Left renal cortex interstitium (tissue), 4 donors: ENCODE measurements at regions not wholly inside any gene's neighbourhood (a gene's known extent, or its start where the extent isn't known, plus 50 kb on each side); places are given as distances from the start of the nearest gene placed in this dataset.
A peak's percentile ranks its signal among the peaks of the same experiment; 100 is the strongest.
"Not testable (repeated sequence)": the region's sequence is repeated elsewhere in the genome, so short reads cannot be mapped to it uniquely, and the experiment has no call there.

Source experiments
- DNase-seq, 4 donors: peaks; one replicate each; pipeline ENCODE4 v3.0.0-alpha.2; 2013; ENCODE audit warnings: low read depth in 4 of 4, low spot score in 2 of 4, missing footprints in 1 of 4

- DNase-seq, result no peak
Observed at GRCh38 chr4:158122501-158122900, 50.3 kb downstream of the GASK1B start.

DNA sequence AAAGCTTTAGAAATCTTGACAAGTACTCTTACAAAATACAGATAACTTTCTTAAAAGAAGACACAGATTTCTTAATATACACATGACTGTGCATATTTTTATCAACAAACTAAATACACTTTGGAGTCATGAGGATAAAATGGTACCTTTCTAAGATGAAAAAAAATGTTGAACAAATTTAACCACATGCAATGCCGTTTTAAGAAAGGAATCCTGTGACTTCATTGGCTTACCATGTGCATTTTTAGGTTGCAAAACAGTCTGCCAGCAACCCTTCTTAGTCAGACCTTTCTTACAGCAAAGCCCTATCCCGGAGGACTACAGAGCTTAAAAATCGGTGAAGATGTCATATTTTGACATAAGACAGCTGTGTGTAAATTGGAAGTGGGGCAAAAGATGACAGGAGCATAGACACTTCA is 51.7 kb downstream of the GASK1B start:
- peak in 2 of 4 donors; percentile 32 to 45 for DNase-seq

- peak in 3 of 4 donors; percentile 55 to 57 (median 55) for DNase-seq
Observed at GRCh38 chr4:158120645-158121151, 52.1 kb downstream of the GASK1B start.

- DNase-seq, result no peak
Observed at GRCh38 chr4:158112611-158113010, 60.2 kb downstream of the GASK1B start.

- no peak for DNase-seq
Observed at GRCh38 chr4:158111241-158111640, 61.6 kb downstream of the GASK1B start.

- no peak for DNase-seq
Observed at GRCh38 chr4:158102904-158103303, 69.9 kb downstream of the GASK1B start.

DNA sequence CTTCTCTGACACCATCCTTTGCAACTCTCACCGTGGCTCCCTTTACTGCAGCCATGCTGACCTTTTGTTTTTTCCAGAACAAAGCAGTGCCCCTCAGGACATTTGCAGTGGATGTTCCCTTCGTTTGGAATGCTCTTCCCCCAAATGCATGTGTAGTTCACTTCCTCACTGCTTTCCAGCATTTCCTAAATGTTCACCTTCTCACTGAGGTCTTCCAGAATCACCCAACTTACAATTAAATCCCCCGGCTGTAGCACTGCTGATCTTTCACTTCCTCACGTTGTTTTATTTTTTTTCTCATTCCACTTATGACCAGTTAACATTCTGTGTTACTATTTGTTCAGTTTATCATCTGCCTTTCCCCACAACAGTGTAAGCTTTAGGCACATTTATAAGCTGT is 73.1 kb downstream of the GASK1B start:
- no peak for DNase-seq

- no peak for DNase-seq
Observed at GRCh38 chr4:158098802-158099201, 74.0 kb downstream of the GASK1B start.

DNA sequence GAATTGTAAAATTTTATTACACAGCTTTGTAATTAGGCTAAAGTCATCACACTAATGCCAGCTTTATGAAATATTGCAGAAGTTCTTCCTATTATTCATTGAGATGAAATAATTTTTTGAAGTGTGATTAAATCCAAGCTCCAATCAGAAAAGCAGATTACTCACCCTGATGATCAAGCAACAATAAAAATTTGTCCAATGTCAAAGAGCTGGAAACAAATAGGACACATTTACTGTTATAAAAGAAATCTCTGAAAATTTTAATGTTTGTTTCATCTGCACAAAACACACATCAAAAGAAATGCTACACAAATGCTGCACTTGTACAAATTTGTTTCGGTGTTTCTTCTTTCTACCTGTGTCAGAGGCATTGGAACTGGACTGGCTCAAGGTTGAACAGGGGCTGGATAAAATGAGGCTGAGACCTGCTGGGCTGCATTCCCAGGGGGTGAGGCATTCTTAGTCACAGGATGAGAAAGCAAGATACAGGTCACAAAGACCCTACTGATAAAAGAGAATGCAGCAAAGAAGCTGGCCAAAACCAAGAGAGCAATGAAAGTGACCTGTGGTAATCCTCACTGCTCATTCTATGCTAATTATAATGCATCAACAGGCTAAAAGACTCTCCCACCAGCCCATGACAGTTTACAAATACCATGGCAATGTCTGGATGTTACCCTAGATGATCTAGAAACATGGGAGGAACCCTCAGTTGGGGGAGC is 78.3 kb downstream of the GASK1B start:
- no peak for DNase-seq

DNA sequence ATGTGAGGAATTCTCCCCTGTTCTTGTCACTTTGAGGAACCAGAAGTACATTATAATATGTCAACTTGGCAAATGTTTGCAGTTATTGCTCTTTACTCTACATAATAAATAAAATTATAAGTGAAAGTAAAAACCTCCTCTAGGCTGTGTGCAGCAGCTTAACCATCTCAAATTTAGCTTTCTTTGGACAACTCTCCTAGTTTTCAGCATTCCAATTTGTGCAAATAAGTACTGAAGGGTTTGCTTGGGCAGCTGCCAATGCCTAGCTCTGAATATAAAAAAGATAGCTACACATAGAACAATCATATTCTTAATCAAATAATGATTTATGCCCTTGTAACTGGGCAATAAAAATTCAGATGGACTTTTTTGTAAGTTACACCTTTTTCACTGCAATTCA is 82.5 kb downstream of the GASK1B start:
- DNase-seq, result peak in 3 of 4 donors; percentile 15 to 46 (median 28)

GRCh38 chr4:158089897-158090296 is 82.9 kb downstream of the GASK1B start:
- DNase-seq, result not testable (repeated sequence)

- DNase-seq, result no peak
Observed at GRCh38 chr4:158080354-158080753, 92.5 kb downstream of the GASK1B start.

DNA sequence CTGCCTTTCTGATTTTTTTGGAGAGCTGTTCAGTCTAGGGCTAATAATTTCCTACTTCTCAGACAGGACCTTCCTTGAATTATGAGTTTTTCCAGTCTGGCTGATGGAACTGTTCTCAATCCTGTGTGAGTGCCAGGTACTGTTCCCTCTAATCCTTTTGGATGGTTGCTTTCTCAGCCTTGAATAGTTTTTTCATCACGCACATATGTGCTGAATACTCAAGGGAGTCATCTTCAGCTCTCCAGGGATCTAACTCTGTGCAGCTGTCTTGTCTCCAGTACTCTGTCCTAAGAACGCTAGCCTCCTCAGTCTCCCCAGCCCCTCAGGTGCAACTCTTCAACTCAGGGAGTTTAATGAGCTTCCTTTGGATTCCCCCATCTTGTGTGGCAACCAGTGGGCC is 93.2 kb downstream of the GASK1B start:
- DNase-seq, result peak in 1 of 4 donors; percentile 9

- no peak for DNase-seq
Observed at GRCh38 chr4:158077835-158078234, 95.0 kb downstream of the GASK1B start.

DNA sequence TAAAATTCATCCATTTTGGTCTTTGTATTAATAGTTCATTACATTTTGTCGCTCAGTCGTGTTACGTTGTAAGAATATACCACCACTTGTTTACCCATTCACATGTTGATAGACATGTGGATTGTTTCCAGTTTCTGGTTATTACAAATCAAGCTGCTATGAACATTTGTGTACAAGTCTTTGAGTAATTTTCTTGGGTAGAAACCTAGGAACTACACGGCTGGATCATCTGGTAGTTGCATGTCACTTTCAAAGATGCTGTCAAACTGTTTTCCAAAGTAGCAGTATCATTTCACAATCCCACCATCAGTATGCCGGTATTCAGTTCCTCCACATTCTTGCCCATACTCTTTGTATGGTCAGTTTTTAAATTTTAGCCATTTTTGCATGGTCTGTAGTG is 98.0 kb downstream of the GASK1B start:
- no peak for DNase-seq

DNA sequence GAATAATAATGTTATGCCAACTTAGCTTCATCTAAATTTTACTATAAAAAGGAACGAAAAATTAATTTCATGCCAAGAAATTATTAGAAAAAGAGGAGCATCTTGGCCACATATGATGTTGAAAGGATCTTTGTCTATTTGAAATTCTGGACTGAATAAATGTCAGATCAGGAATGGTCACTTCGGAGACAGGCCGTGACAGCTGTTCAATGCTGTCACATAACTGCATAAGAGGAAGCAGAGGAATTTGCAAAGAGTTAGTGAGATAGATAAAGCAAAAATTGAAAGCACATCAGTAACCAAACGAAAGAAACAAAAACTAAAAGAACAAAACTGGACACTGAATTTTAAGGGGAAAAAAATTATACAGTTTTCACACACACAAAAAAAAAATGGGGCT is 100.9 kb downstream of the GASK1B start:
- DNase-seq, result no peak

- DNase-seq, result no peak
Observed at GRCh38 chr4:158068068-158068467, 104.8 kb downstream of the GASK1B start.

GRCh38 chr4:158067646-158068045 is 105.2 kb downstream of the GASK1B start:
- DNase-seq, result no peak

- DNase-seq, result no peak
Observed at GRCh38 chr4:158065603-158066002, 107.2 kb downstream of the GASK1B start.

GRCh38 chr4:158065176-158065575 is 107.6 kb downstream of the GASK1B start:
- DNase-seq, result no peak

- DNase-seq, result no peak
Observed at GRCh38 chr4:158056689-158057245, 116.1 kb downstream of the GASK1B start.

DNA sequence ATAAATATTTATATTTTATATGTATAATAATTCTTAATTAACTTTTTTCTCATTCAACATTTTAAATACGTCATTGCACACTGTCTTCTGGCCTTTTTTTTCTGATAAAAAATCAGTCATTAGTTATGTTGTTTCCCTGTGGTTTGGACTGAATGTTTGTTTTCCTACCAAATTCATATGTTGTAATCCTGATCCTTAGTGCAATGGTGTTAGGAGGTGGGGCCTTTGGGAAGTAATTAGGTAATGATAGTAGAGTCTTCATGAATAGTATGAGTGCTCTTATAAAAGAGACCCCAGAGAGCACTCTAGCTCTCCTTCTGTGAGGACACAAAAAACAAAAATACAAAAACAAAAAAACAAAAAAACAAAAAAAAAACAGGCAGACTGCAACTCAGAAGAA is 117.2 kb downstream of the GASK1B start:
- DNase-seq, result no peak
